Gastrocnemius medialis (tissue), 4 donors: ENCODE measurements at regions not wholly inside any gene's neighbourhood (a gene's known extent, or its start where the extent isn't known, plus 50 kb on each side); places are given as distances from the start of the nearest gene placed in this dataset.

Experiments used
- ATAC-seq, 2 donors: fragments of 150-250 bp; one replicate each; pipeline ENCODE4 v1.9.1; 2016
- DNase-seq, 2 donors: peaks; one replicate each; pipeline ENCODE4 v3.0.0-alpha.2; 2019
- H3K27ac ChIP-seq, 4 donors: fragments of 200-600 bp; sonication (generic); 1 replicate in 1 of 4; 2 replicates in 3 of 4; pipeline ENCODE4 v1.5.1; 2016 to 2018; ENCODE audit warnings: mild to moderate bottlenecking in 2 of 4, moderate library complexity in 1 of 4
- H3K27me3 ChIP-seq, 3 donors: fragments of 200-600 bp; sonication (generic) in 2 of 3; 1 replicate in 1 of 3; 2 replicates in 2 of 3; pipeline versions ENCODE4 v1.5.1 to v1.6.0; 2016 to 2019; ENCODE audit warnings: mild to moderate bottlenecking in 1 of 3, moderate library complexity in 1 of 3
- H3K36me3 ChIP-seq, 2 donors: fragments of 200-600 bp; sonication (generic) in 1 of 2; one replicate each; pipeline ENCODE4 v1.5.1; 2017 to 2018
- H3K4me1 ChIP-seq, 2 donors: fragments of 200-600 bp; sonication (generic) in 1 of 2; one replicate each; pipeline ENCODE4 v1.5.1; 2016 to 2017; ENCODE audit warnings: mild to moderate bottlenecking in 2 of 2
- H3K4me3 ChIP-seq, 4 donors: fragments of 200-600 bp; sonication (generic) in 3 of 4; 1 replicate in 1 of 4; 2 replicates in 3 of 4; pipeline ENCODE4 v1.5.1; 2016 to 2019; ENCODE audit warnings: mild to moderate bottlenecking in 2 of 4
- H3K9me3 ChIP-seq, 3 donors: fragments of 200-600 bp; sonication (generic) in 2 of 3; 1 replicate in 1 of 3; 2 replicates in 2 of 3; pipeline ENCODE4 v1.5.1; 2016 to 2019
- POLR2A ChIP-seq, 2 donors: fragments of 450-650 bp; IDR thresholded peaks; one replicate each; pipeline ENCODE4 v1.6.1; 2017; ENCODE audit warnings: antibody characterized with exemption in 2 of 2, mild to moderate bottlenecking in 2 of 2, moderate library complexity in 2 of 2
- in situ Hi-C, 4 donors: fragments of 200-750 bp; cut with MboI; loops; one replicate each; pipeline versions ENCODE4 v1.15.0 to v1.8.0; 2017; ENCODE audit warnings: low sequenced_read_pairs in 4 of 4
- intact Hi-C: fragments of 100-400 bp; cut with DNase I; formaldehyde crosslinking; loops from one replicate; pipeline ENCODE4 v1.15.1; 2023; ENCODE audit warnings: low total_unique reads
- TF ChIP-seq, protein P1 (sequence below), 5 experiments: fragments of 450-650 bp in 3 of 5; fragments of 200-600 bp in 2 of 5; sonication (generic) in 2 of 5; IDR thresholded peaks in 4 of 5; conservative IDR thresholded peaks in 1 of 5; 1 replicate in 4 of 5; 2 replicates in 1 of 5; pipeline ENCODE4 v1.5.1; 2016 to 2019; ENCODE audit warnings: antibody characterized with exemption in 5 of 5, mild to moderate bottlenecking in 3 of 5, moderate library complexity in 3 of 5

- no peak overlapping the region for H3K27ac ChIP-seq
- no peaks in the 10 kb centered on the region for H3K9me3 ChIP-seq
- ATAC-seq: no peak
- H3K36me3 ChIP-seq: no peaks in the 10 kb centered on the region
- TF ChIP-seq POLR2A (IDR thresholded peaks at IDR 0.05): no peak
- TF ChIP-seq, protein P1, sequence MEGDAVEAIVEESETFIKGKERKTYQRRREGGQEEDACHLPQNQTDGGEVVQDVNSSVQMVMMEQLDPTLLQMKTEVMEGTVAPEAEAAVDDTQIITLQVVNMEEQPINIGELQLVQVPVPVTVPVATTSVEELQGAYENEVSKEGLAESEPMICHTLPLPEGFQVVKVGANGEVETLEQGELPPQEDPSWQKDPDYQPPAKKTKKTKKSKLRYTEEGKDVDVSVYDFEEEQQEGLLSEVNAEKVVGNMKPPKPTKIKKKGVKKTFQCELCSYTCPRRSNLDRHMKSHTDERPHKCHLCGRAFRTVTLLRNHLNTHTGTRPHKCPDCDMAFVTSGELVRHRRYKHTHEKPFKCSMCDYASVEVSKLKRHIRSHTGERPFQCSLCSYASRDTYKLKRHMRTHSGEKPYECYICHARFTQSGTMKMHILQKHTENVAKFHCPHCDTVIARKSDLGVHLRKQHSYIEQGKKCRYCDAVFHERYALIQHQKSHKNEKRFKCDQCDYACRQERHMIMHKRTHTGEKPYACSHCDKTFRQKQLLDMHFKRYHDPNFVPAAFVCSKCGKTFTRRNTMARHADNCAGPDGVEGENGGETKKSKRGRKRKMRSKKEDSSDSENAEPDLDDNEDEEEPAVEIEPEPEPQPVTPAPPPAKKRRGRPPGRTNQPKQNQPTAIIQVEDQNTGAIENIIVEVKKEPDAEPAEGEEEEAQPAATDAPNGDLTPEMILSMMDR (IDR thresholded peaks at IDR 0.05 in 4 of 5, conservative IDR thresholded peaks at IDR 0.05 in 1 of 5): no peak
- no peaks in the 10 kb centered on the region for H3K4me1 ChIP-seq
- no peak for DNase-seq
- intact Hi-C loops (no loop called here), in situ Hi-C loops (no loop called here)
- no peaks in the 10 kb centered on the region for H3K27me3 ChIP-seq
- no peak overlapping the region for H3K4me3 ChIP-seq
Measured at GRCh38 chr7:13097499-13097898, 410.1 kb downstream of the ARL4A start.

DNA sequence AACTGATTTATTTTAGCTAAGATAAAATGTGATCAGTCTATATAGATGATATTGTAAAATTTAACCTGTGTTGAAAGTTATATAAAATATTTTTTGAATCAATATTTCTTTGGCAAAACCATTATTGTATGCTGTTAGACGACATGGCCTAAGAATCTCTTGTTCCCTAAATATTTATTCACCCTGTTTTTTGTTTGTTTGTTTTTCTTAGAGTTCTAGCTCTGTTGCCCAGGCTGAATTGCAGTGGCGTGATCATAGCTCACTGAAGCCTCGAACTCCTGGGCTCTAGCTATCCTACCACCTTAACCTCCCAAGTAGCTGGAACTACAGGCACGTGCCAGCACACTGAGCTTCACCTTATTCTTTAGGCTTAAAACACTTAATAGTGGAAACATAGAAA is 410.7 kb downstream of the ARL4A start:
- TF ChIP-seq POLR2A (IDR thresholded peaks at IDR 0.05): no peak
- TF ChIP-seq, protein P1 (IDR thresholded peaks at IDR 0.05 in 4 of 5, conservative IDR thresholded peaks at IDR 0.05 in 1 of 5): no peak
- Histone ChIP-seq H3K36me3 (no peaks in the 10 kb centered on the region), H3K4me1 (no peaks in the 10 kb centered on the region), H3K9me3 (no peaks in the 10 kb centered on the region), H3K4me3 (no peak overlapping the region), H3K27me3 (no peaks in the 10 kb centered on the region), H3K27ac (no peak overlapping the region)
- ATAC-seq (no peak), DNase-seq (no peak)
- intact Hi-C loops (no loop called here), in situ Hi-C loops (no loop called here)

DNA sequence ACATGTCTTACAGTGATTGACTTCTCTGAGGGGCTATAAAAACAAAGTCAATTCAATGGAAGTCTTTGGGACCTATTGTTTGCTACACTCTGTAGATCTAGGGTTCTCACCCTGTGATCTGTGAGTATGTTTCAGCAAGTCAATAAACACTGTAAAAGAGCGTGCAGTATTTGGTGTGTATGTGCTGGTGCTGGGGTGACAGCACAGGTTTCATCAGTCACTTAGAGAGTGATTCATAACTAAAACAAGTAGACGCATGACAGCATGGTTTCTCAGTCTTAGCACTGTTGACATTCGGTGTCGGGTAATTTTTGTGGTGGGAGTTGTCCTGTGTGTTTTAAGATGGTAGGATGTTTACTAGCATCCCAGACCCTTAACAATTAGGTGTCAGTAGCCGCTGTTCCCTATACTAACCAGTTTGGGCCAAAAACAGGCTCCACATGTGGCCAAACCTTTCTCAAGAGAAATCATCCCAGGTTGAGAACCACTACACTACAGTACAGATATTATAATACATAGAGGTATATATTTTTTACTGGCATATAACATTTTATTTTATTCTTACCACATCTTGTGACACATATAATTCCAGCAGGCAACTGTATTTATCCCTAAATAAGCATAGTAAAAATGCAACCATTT is 411.8 kb downstream of the ARL4A start:
- in situ Hi-C loops: no loop called here
- H3K9me3 ChIP-seq: no peaks in the 10 kb centered on the region
- ATAC-seq: no peak
- DNase-seq: no peak
- TF ChIP-seq, protein P1 (IDR thresholded peaks at IDR 0.05 in 4 of 5, conservative IDR thresholded peaks at IDR 0.05 in 1 of 5): no peak
- no peak for TF ChIP-seq POLR2A (IDR thresholded peaks at IDR 0.05)
- no peaks in the 10 kb centered on the region for H3K36me3 ChIP-seq
- H3K4me3 ChIP-seq: no peak overlapping the region
- intact Hi-C loops: no loop called here
- H3K27me3 ChIP-seq: no peaks in the 10 kb centered on the region
- no peak overlapping the region for H3K27ac ChIP-seq
- no peaks in the 10 kb centered on the region for H3K4me1 ChIP-seq

DNA sequence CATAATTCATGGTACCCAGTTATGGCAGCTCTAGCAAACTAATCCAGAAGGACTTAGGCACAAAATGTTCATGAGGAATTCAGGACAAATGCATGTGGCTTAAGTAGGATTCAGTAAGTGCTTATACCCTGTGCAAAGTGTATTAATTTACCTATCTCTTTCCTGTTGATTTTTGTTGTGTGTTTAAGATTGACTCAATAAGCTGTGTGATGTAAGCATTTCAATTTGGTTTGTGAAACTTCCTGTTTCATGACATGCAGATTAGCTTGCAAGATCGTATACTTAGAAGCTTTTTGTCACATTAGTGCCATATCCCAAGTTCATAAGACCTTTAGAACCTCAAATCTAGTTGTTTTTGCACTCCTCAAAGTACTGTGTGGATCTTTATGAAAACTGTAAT is 416.7 kb downstream of the ARL4A start:
- ATAC-seq (no peak), DNase-seq (no peak)
- Histone ChIP-seq H3K36me3 (no peaks in the 10 kb centered on the region), H3K4me1 (no peaks in the 10 kb centered on the region), H3K27ac (no peak overlapping the region), H3K9me3 (no peaks in the 10 kb centered on the region), H3K27me3 (no peaks in the 10 kb centered on the region), H3K4me3 (no peak overlapping the region)
- intact Hi-C loops (no loop called here), in situ Hi-C loops (no loop called here)
- TF ChIP-seq, protein P1 (IDR thresholded peaks at IDR 0.05 in 4 of 5, conservative IDR thresholded peaks at IDR 0.05 in 1 of 5): no peak
- no peak for TF ChIP-seq POLR2A (IDR thresholded peaks at IDR 0.05)

DNA sequence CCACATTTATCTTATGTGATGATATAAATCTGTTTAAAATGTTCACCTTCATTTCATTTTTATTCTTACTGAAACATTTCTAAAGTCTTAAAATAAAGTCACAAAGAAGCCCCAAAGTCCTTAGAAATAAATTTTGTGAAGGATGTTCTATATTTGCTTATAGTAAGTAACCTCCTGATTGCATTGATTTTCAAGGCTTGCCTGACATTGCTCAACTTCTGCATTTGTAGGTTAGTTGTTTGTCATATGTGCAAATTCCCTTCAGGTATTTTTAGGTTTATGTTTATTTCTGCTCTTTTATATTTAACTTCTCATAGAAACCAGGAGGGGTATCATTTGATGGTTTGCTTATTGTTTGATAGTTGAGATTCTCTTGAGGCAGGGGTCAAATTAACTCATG is 417.8 kb downstream of the ARL4A start:
- TF ChIP-seq, protein P1 (IDR thresholded peaks at IDR 0.05 in 4 of 5, conservative IDR thresholded peaks at IDR 0.05 in 1 of 5): no peak
- TF ChIP-seq POLR2A (IDR thresholded peaks at IDR 0.05): no peak
- no peaks in the 10 kb centered on the region for H3K4me1 ChIP-seq
- H3K27me3 ChIP-seq: no peaks in the 10 kb centered on the region
- no peak for ATAC-seq
- no peaks in the 10 kb centered on the region for H3K36me3 ChIP-seq
- intact Hi-C loops (no loop called here), in situ Hi-C loops (no loop called here)
- H3K27ac ChIP-seq: no peak overlapping the region
- H3K4me3 ChIP-seq: no peak overlapping the region
- no peak for DNase-seq
- H3K9me3 ChIP-seq: no peaks in the 10 kb centered on the region
